Nucleus accumbens (tissue), 56 donors: ENCODE measurements at regions not wholly inside any gene's neighbourhood (a gene's known extent, or its start where the extent isn't known, plus 50 kb on each side); places are given as distances from the start of the nearest gene placed in this dataset.

ENCODE experiments used
- DNase-seq, 56 donors: peaks; one replicate each; lab custom pipeline; 2025; lab: John Stamatoyannopoulos, UW

GRCh38 chr6:88360203-88360797 lies 194.2 kb upstream of the CNR1 start:
- DNase-seq, result no peak

- no peak for DNase-seq
These were observed 193.5 kb upstream of the CNR1 start for GRCh38 chr6:88359530-88360202.

- no peak for DNase-seq
These were observed 192.7 kb upstream of the CNR1 start for GRCh38 chr6:88358846-88359245.

- DNase-seq, result no peak
These were observed 183.4 kb upstream of the CNR1 start for GRCh38 chr6:88349511-88349910.

GRCh38 chr6:88342336-88342735 lies 176.2 kb upstream of the CNR1 start:
- DNase-seq, result no peak

- DNase-seq, result no peak
These were observed 173.6 kb upstream of the CNR1 start for GRCh38 chr6:88339761-88340160.

GRCh38 chr6:88321306-88321705 lies 155.2 kb upstream of the CNR1 start:
- no peak for DNase-seq

GRCh38 chr6:88311561-88311960 lies 145.4 kb upstream of the CNR1 start:
- no peak for DNase-seq

GRCh38 chr6:88304520-88304919 lies 138.4 kb upstream of the CNR1 start:
- DNase-seq, result no peak

GRCh38 chr6:88302769-88303225 lies 136.7 kb upstream of the CNR1 start:
- DNase-seq, result no peak

- DNase-seq, result no peak
These were observed 136.0 kb upstream of the CNR1 start for GRCh38 chr6:88301888-88302768.

GRCh38 chr6:88301256-88301655 lies 135.1 kb upstream of the CNR1 start:
- no peak for DNase-seq

GRCh38 chr6:88298066-88298845 lies 132.1 kb upstream of the CNR1 start:
- no peak for DNase-seq

- no peak for DNase-seq
These were observed 130.5 kb upstream of the CNR1 start for GRCh38 chr6:88296694-88297093.

GRCh38 chr6:88295663-88296062 lies 129.5 kb upstream of the CNR1 start:
- DNase-seq, result no peak

- no peak for DNase-seq
These were observed 128.6 kb upstream of the CNR1 start for GRCh38 chr6:88294702-88295101.

- no peak for DNase-seq
These were observed 124.3 kb upstream of the CNR1 start for GRCh38 chr6:88290411-88290810.

- no peak for DNase-seq
These were observed 121.5 kb upstream of the CNR1 start for GRCh38 chr6:88287696-88288095.

- no peak for DNase-seq
These were observed 110.2 kb upstream of the CNR1 start for GRCh38 chr6:88276331-88276730.

GRCh38 chr6:88268508-88268907 lies 102.4 kb upstream of the CNR1 start:
- no peak for DNase-seq

- DNase-seq, result no peak
These were observed 100.0 kb upstream of the CNR1 start for GRCh38 chr6:88266126-88266525.
